Astrocyte (in vitro differentiated cells and primary cell): ENCODE measurements at regions not wholly inside any gene's neighbourhood (a gene's known extent, or its start where the extent isn't known, plus 50 kb on each side); places are given as distances from the start of the nearest gene placed in this dataset.

ENCODE experiments used
- DNase-seq: peaks from one replicate; pipeline ENCODE4 v3.0.0-alpha.2; 2010; ENCODE audit warnings: low read depth
- FAIRE-seq: peaks from 2 replicates; lab custom pipeline; 2011; peaks lifted over from hg19 to GRCh38; lab: Jason Lieb, UNC
- H2AFZ ChIP-seq: 2 replicates; pipeline ENCODE4 v1.6.0; 2012; ENCODE audit warnings: low read depth, low read length, inconsistent platforms
- H3K27ac ChIP-seq: 2 replicates; pipeline ENCODE4 v1.5.1; 2011; ENCODE audit warnings: low read depth, low read length, inconsistent platforms
- H3K27me3 ChIP-seq: 2 replicates; pipeline ENCODE4 v1.6.0; 2011; ENCODE audit warnings: low read length, inconsistent platforms; ENCODE audit not compliant: insufficient read depth
- H3K36me3 ChIP-seq: 2 replicates; pipeline ENCODE4 v1.5.1; 2011; ENCODE audit warnings: low read length, inconsistent platforms; ENCODE audit not compliant: insufficient read depth
- H3K4me1 ChIP-seq: 2 replicates; pipeline ENCODE4 v1.5.1; 2011; ENCODE audit warnings: low read length, inconsistent platforms; ENCODE audit not compliant: insufficient read depth
- H3K4me2 ChIP-seq: 2 replicates; pipeline ENCODE4 v1.6.0; 2012; ENCODE audit warnings: low read length, inconsistent platforms
- H3K4me3 ChIP-seq: 2 replicates; pipeline ENCODE4 v1.5.1; 2011; ENCODE audit warnings: low read depth, mild to moderate bottlenecking, low read length, inconsistent platforms; ENCODE audit not compliant: insufficient read depth
- H3K79me2 ChIP-seq: 2 replicates; pipeline ENCODE4 v1.6.0; 2012; ENCODE audit warnings: mild to moderate bottlenecking, low read length, inconsistent platforms; ENCODE audit not compliant: insufficient read depth
- H3K9ac ChIP-seq: 2 replicates; pipeline ENCODE4 v1.6.0; 2012; ENCODE audit warnings: mild to moderate bottlenecking, low read length, inconsistent platforms
- H3K9me3 ChIP-seq: 2 replicates; pipeline ENCODE4 v1.5.1; 2012; ENCODE audit warnings: low read depth, mild to moderate bottlenecking, low read length, inconsistent platforms; ENCODE audit not compliant: insufficient read depth
- H4K20me1 ChIP-seq: 2 replicates; pipeline ENCODE4 v1.6.0; 2012; ENCODE audit warnings: low read length, inconsistent platforms; ENCODE audit not compliant: insufficient read depth
- H3K27ac Mint-ChIP-seq: one replicate; pipeline ENCODE4 v1.8.0; 2021; ENCODE audit warnings: mild to moderate bottlenecking, mixed read lengths; ENCODE audit not compliant: unreplicated experiment
- H3K27me3 Mint-ChIP-seq: one replicate; pipeline ENCODE4 v1.8.0; 2021; ENCODE audit warnings: low read depth, mixed read lengths; ENCODE audit not compliant: unreplicated experiment
- H3K36me3 Mint-ChIP-seq: one replicate; pipeline ENCODE4 v1.8.0; 2021; ENCODE audit warnings: low read depth, mixed read lengths; ENCODE audit not compliant: unreplicated experiment
- H3K4me1 Mint-ChIP-seq: one replicate; pipeline ENCODE4 v1.8.0; 2021; ENCODE audit warnings: low read depth, mixed read lengths; ENCODE audit not compliant: unreplicated experiment
- H3K4me3 Mint-ChIP-seq: one replicate; pipeline ENCODE4 v1.8.0; 2021; ENCODE audit warnings: mild to moderate bottlenecking, moderate library complexity, mixed read lengths; ENCODE audit not compliant: unreplicated experiment
- H3K9me3 Mint-ChIP-seq: one replicate; pipeline ENCODE4 v1.8.0; 2021; ENCODE audit warnings: mild to moderate bottlenecking, mixed read lengths; ENCODE audit not compliant: unreplicated experiment
- CTCF ChIP-seq: IDR thresholded peaks from 2 replicates; pipeline ENCODE4 v1.5.1; 2011; ENCODE audit warnings: low read depth, mild to moderate bottlenecking, inconsistent platforms, low read length, moderate library complexity; ENCODE audit not compliant: insufficient read depth
- EZH2 ChIP-seq: IDR thresholded peaks from 2 replicates; pipeline ENCODE4 v1.6.1; 2012; ENCODE audit warnings: mild to moderate bottlenecking, low read length, inconsistent platforms; ENCODE audit not compliant: insufficient read depth

GRCh38 chr13:83100237-83100636 is 782.0 kb downstream of the SLITRK1 start:
- Histone ChIP-seq H3K9me3 (no peaks in the 10 kb centered on the region), H3K79me2 (no peaks in the 10 kb centered on the region), H3K4me3 (no peak overlapping the region), H3K4me2 (no peak overlapping the region), H4K20me1 (no peaks in the 10 kb centered on the region), H3K27ac (no peak overlapping the region), H3K9ac (no peak overlapping the region), H2AFZ (no peak overlapping the region), H3K27me3 (no peaks in the 10 kb centered on the region), H3K36me3 (no peaks in the 10 kb centered on the region), H3K4me1 (no peaks in the 10 kb centered on the region)
- no peak overlapping the region for H3K27ac Mint-ChIP-seq
- FAIRE-seq (no peak), DNase-seq (no peak)
- no peaks in the 10 kb centered on the region for H3K27me3 Mint-ChIP-seq
- H3K4me3 Mint-ChIP-seq = no peak overlapping the region
- no peaks in the 10 kb centered on the region for H3K36me3 Mint-ChIP-seq
- no peak for TF ChIP-seq CTCF
- TF ChIP-seq EZH2 = no peak
- H3K9me3 Mint-ChIP-seq = peaks cover 2% of the 10 kb centered on the region
- H3K4me1 Mint-ChIP-seq = no peaks in the 10 kb centered on the region

- Mint-ChIP-seq H3K4me1 (no peaks in the 10 kb centered on the region), H3K36me3 (no peaks in the 10 kb centered on the region), H3K27ac (no peak overlapping the region), H3K27me3 (no peaks in the 10 kb centered on the region), H3K4me3 (no peak overlapping the region), H3K9me3 (peaks cover 11% of the 10 kb centered on the region)
- H3K4me2 ChIP-seq = no peak overlapping the region
- no peaks in the 10 kb centered on the region for H3K27me3 ChIP-seq
- TF ChIP-seq EZH2 (no peak), CTCF (no peak)
- no peak overlapping the region for H3K4me3 ChIP-seq
- no peaks in the 10 kb centered on the region for H3K4me1 ChIP-seq
- H3K9me3 ChIP-seq = no peaks in the 10 kb centered on the region
- FAIRE-seq (no peak), DNase-seq (no peak)
- no peaks in the 10 kb centered on the region for H4K20me1 ChIP-seq
- H3K36me3 ChIP-seq = no peaks in the 10 kb centered on the region
- H3K9ac ChIP-seq = no peak overlapping the region
- H3K79me2 ChIP-seq = no peaks in the 10 kb centered on the region
- H3K27ac ChIP-seq = no peak overlapping the region
- no peak overlapping the region for H2AFZ ChIP-seq
These were observed 793.4 kb downstream of the SLITRK1 start for GRCh38 chr13:83088858-83089257.

GRCh38 chr13:83086948-83087347 is 795.3 kb downstream of the SLITRK1 start:
- H3K27ac Mint-ChIP-seq = no peak overlapping the region
- Histone ChIP-seq H3K4me1 (no peaks in the 10 kb centered on the region), H3K27ac (no peak overlapping the region), H3K79me2 (no peaks in the 10 kb centered on the region), H3K9ac (no peak overlapping the region), H2AFZ (no peak overlapping the region), H3K9me3 (no peaks in the 10 kb centered on the region), H3K27me3 (no peaks in the 10 kb centered on the region), H4K20me1 (no peaks in the 10 kb centered on the region), H3K4me3 (no peak overlapping the region), H3K4me2 (no peak overlapping the region), H3K36me3 (no peaks in the 10 kb centered on the region)
- TF ChIP-seq CTCF (no peak), EZH2 (no peak)
- no peak for DNase-seq
- no peaks in the 10 kb centered on the region for H3K4me1 Mint-ChIP-seq
- peaks cover 11% of the 10 kb centered on the region for H3K9me3 Mint-ChIP-seq
- H3K4me3 Mint-ChIP-seq = no peak overlapping the region
- no peaks in the 10 kb centered on the region for H3K36me3 Mint-ChIP-seq
- H3K27me3 Mint-ChIP-seq = no peaks in the 10 kb centered on the region
- FAIRE-seq = no peak
